ENCODE measurements at regions not wholly inside any gene's neighbourhood (a gene's known extent, or its start where the extent isn't known, plus 50 kb on each side); places are given as distances from the start of the nearest gene placed in this dataset.
"Not testable (repeated sequence)": the region's sequence is repeated elsewhere in the genome, so short reads cannot be mapped to it uniquely, and the experiment has no call there.

GRCh38 chr5:85654144-85654543 is 963.6 kb upstream of the COX7C start:
- not testable (repeated sequence) for TF ChIP-seq REST (IDR thresholded peaks at IDR 0.05; ENCODE audit: insufficient read depth in 1 of 2, low read depth in 2 of 2, low read length in 1 of 2)
- TF ChIP-seq, protein P1, sequence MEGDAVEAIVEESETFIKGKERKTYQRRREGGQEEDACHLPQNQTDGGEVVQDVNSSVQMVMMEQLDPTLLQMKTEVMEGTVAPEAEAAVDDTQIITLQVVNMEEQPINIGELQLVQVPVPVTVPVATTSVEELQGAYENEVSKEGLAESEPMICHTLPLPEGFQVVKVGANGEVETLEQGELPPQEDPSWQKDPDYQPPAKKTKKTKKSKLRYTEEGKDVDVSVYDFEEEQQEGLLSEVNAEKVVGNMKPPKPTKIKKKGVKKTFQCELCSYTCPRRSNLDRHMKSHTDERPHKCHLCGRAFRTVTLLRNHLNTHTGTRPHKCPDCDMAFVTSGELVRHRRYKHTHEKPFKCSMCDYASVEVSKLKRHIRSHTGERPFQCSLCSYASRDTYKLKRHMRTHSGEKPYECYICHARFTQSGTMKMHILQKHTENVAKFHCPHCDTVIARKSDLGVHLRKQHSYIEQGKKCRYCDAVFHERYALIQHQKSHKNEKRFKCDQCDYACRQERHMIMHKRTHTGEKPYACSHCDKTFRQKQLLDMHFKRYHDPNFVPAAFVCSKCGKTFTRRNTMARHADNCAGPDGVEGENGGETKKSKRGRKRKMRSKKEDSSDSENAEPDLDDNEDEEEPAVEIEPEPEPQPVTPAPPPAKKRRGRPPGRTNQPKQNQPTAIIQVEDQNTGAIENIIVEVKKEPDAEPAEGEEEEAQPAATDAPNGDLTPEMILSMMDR (IDR thresholded peaks at IDR 0.05): not testable (repeated sequence)

Measured in Panc1 (cell line).